DND-41 (cell line): ENCODE measurements at regions not wholly inside any gene's neighbourhood (a gene's known extent, or its start where the extent isn't known, plus 50 kb on each side); places are given as distances from the start of the nearest gene placed in this dataset.

Experiments
- EZH2 ChIP-seq: IDR thresholded peaks from 3 replicates; pipeline ENCODE4 v1.6.1; 2012; ENCODE audit warnings: borderline replicate concordance, low read depth, mild to moderate bottlenecking, moderate library complexity, low read length, inconsistent platforms; ENCODE audit not compliant: severe bottlenecking
- TF ChIP-seq, protein P1 (sequence below): IDR thresholded peaks from 2 replicates; pipeline ENCODE4 v1.5.1; 2012; ENCODE audit warnings: borderline replicate concordance, low read length, moderate library complexity, mild to moderate bottlenecking; ENCODE audit not compliant: poor library complexity, severe bottlenecking; ENCODE audit errors: extremely low read depth

- TF ChIP-seq, protein P1, sequence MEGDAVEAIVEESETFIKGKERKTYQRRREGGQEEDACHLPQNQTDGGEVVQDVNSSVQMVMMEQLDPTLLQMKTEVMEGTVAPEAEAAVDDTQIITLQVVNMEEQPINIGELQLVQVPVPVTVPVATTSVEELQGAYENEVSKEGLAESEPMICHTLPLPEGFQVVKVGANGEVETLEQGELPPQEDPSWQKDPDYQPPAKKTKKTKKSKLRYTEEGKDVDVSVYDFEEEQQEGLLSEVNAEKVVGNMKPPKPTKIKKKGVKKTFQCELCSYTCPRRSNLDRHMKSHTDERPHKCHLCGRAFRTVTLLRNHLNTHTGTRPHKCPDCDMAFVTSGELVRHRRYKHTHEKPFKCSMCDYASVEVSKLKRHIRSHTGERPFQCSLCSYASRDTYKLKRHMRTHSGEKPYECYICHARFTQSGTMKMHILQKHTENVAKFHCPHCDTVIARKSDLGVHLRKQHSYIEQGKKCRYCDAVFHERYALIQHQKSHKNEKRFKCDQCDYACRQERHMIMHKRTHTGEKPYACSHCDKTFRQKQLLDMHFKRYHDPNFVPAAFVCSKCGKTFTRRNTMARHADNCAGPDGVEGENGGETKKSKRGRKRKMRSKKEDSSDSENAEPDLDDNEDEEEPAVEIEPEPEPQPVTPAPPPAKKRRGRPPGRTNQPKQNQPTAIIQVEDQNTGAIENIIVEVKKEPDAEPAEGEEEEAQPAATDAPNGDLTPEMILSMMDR: no peak
- TF ChIP-seq EZH2: no peak
Measured at GRCh38 chr5:89729623-89730301, 679.8 kb downstream of the CETN3 start.
